Retinal pigment epithelial cell (primary cell): ENCODE measurements at regions not wholly inside any gene's neighbourhood (a gene's known extent, or its start where the extent isn't known, plus 50 kb on each side); places are given as distances from the start of the nearest gene placed in this dataset.

Source experiments
- DNase-seq: peaks from one replicate; pipeline ENCODE4 v3.0.0-alpha.2; 2010; ENCODE audit warnings: low read depth
- H3K4me3 ChIP-seq: 2 replicates; pipeline ENCODE4 v1.5.1; 2011; ENCODE audit warnings: mild to moderate bottlenecking, low read length, control low read depth, moderate library complexity
- TF ChIP-seq, protein P1 (sequence below): conservative IDR thresholded peaks from 2 replicates; pipeline ENCODE4 v1.5.1; 2011; ENCODE audit warnings: low read depth, low read length, control low read depth, inconsistent platforms

GRCh38 chr7:84524714-84525694 lies 330.4 kb upstream of the SEMA3A start:
- no peak overlapping the region for H3K4me3 ChIP-seq
- TF ChIP-seq, protein P1, sequence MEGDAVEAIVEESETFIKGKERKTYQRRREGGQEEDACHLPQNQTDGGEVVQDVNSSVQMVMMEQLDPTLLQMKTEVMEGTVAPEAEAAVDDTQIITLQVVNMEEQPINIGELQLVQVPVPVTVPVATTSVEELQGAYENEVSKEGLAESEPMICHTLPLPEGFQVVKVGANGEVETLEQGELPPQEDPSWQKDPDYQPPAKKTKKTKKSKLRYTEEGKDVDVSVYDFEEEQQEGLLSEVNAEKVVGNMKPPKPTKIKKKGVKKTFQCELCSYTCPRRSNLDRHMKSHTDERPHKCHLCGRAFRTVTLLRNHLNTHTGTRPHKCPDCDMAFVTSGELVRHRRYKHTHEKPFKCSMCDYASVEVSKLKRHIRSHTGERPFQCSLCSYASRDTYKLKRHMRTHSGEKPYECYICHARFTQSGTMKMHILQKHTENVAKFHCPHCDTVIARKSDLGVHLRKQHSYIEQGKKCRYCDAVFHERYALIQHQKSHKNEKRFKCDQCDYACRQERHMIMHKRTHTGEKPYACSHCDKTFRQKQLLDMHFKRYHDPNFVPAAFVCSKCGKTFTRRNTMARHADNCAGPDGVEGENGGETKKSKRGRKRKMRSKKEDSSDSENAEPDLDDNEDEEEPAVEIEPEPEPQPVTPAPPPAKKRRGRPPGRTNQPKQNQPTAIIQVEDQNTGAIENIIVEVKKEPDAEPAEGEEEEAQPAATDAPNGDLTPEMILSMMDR, result no peak
- DNase-seq, result no peak

DNA sequence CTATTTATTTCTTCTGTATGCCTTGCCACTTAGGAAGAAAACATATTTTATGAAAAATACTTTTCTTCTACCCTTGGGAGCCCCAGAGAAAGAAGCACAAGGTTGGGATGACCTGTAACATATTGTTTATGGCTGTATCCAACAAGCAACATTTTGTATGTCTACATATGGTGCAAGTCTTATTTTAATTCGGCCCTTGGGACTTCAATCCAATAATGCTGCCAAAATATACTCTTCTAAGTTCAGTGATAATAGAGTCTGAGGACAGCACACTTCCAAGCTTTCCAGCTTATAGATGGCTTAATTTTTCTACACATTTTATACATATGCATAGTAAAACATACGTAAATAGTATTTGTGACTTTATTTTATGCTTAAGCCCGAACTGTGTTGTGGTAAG lies 318.5 kb upstream of the SEMA3A start:
- DNase-seq, result no peak
- TF ChIP-seq, protein P1, result no peak

GRCh38 chr7:84512055-84512454 lies 317.5 kb upstream of the SEMA3A start:
- TF ChIP-seq, protein P1, result no peak
- no peak for DNase-seq
- no peak overlapping the region for H3K4me3 ChIP-seq

More for the DNA sequence above, 318.5 kb upstream of the SEMA3A start:
- no peak overlapping the region for H3K4me3 ChIP-seq

DNA sequence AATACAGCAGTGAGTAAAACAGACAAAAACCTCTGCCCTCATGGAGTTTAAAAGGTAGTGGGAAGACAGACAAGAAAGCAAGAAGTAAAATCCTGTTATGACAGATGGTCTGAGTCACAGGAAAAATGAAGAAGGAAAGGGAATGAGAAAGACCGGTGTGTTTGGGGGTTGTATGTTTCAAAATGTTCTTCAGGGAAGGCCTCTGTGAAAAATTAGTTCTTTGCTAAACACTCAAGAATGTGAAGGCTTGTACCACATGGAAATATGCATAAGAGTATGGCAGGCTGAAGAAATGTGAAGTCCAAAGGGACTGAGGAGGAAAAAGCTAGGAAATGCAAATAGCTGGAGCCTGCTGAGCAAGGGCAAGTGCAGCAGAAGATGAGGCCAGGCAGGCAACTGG lies 315.9 kb upstream of the SEMA3A start:
- H3K4me3 ChIP-seq, result no peak overlapping the region
- no peak for DNase-seq
- TF ChIP-seq, protein P1, result no peak

GRCh38 chr7:84509522-84509921 lies 314.9 kb upstream of the SEMA3A start:
- TF ChIP-seq, protein P1, result no peak
- DNase-seq, result no peak
- no peak overlapping the region for H3K4me3 ChIP-seq

DNA sequence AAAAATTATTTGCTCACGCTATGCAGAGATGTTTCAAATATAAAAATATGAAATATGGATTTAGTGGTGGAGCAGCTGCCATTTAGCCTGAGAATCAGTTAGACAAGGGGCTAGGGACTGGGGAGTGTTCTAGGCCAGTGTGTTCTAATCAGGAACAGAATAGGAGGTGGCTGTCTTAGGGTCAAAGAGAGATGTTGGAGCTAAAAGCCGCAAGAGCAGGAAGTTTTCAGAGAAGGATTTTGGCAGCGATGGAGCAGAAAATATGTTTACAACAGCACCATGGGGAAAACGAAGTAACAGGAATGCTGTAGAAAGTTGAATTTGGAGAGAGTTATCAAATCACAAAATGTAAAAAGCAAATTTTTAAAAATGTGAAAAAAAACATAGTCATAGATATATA lies 314.0 kb upstream of the SEMA3A start:
- H3K4me3 ChIP-seq, result no peak overlapping the region
- TF ChIP-seq, protein P1, result no peak
- DNase-seq, result no peak

DNA sequence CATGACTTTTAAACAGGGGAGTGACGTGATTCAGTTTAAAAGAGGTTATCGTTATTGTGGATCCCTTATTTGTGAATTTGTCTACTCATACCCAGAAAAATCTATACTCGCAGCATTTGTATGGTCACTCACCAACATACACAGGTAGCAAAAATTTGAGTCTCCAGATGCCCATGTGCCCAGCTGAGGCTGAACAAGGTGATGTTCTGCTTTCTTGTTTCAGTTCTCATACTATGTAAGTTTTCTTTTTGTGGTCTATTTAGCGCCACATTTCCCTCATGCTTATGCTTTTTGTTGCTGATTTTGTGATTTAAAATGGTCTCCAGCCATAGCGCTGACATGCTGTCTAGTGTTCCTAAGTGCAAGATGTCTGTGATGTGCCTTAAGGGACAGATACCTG lies 312.9 kb upstream of the SEMA3A start:
- no peak overlapping the region for H3K4me3 ChIP-seq
- TF ChIP-seq, protein P1, result no peak
- DNase-seq, result no peak
